ENCODE measurements at regions not wholly inside any gene's neighbourhood (a gene's known extent, or its start where the extent isn't known, plus 50 kb on each side); places are given as distances from the start of the nearest gene placed in this dataset.

- peaks cover 0 to 24% (median 0%) of the 10 kb centered on the region in 8 donors for H3K9me3 ChIP-seq
- WGBS, 5 donors: 76 to 94% (median 85%) methylated on average over 12 of the region's 12 CpGs
- H3K36me3 ChIP-seq: no peaks in the 10 kb centered on the region
- TF ChIP-seq CTCF (IDR thresholded peaks at IDR 0.05 in 8 of 11, conservative IDR thresholded peaks at IDR 0.05 in 3 of 11): no peak
- no peak for TF ChIP-seq POLR2A (IDR thresholded peaks at IDR 0.05)
- no peak for TF ChIP-seq POLR2AphosphoS5 (IDR thresholded peaks at IDR 0.05)
- DNase-seq: no peak
- peaks cover 0 to 49% (median 7%) of the 10 kb centered on the region in 7 donors for H3K27me3 ChIP-seq (replicated peaks in 1 of 7)
- H3K4me3 ChIP-seq: no peak overlapping the region
- H3K27ac ChIP-seq: no peak overlapping the region
- no peaks in the 10 kb centered on the region for H3K4me1 ChIP-seq
- intact Hi-C loops (cut with DNase I; ENCODE audit: low total_unique reads): loop anchor here (10.0 kb wide), 1 partner anchor 75 kb away; no protein-coding TSS in a partner anchor
Observed at GRCh38 chr20:56809668-56810067, 180.6 kb downstream of the TFAP2C start.

GRCh38 chr20:56810141-56810540 is 181.0 kb downstream of the TFAP2C start:
- H3K27ac ChIP-seq: no peak overlapping the region
- H3K36me3 ChIP-seq: no peaks in the 10 kb centered on the region
- TF ChIP-seq POLR2A (IDR thresholded peaks at IDR 0.05): no peak
- TF ChIP-seq CTCF (IDR thresholded peaks at IDR 0.05 in 8 of 11, conservative IDR thresholded peaks at IDR 0.05 in 3 of 11): no peak
- DNase-seq: no peak
- H3K4me1 ChIP-seq: no peaks in the 10 kb centered on the region
- no peak overlapping the region for H3K4me3 ChIP-seq
- peaks cover 0 to 24% (median 0%) of the 10 kb centered on the region in 8 donors for H3K9me3 ChIP-seq
- intact Hi-C loops (cut with DNase I; ENCODE audit: low total_unique reads): no loop called here
- H3K27me3 ChIP-seq (replicated peaks in 1 of 7): peaks cover 0 to 54% (median 7%) of the 10 kb centered on the region in 7 donors
- WGBS, 5 donors: 70 to 80% (median 73%) methylated on average over 6 of the region's 6 CpGs

GRCh38 chr20:56815796-56816195 is 186.7 kb downstream of the TFAP2C start:
- peaks cover 0 to 17% (median 2%) of the 10 kb centered on the region in 8 donors for H3K9me3 ChIP-seq
- intact Hi-C loops (cut with DNase I; ENCODE audit: low total_unique reads): no loop called here
- no peak overlapping the region for H3K27ac ChIP-seq
- no peaks in the 10 kb centered on the region for H3K36me3 ChIP-seq
- 66 to 81% (median 69%) methylated on average over 6 of the region's 6 CpGs for WGBS, 5 donors
- H3K4me3 ChIP-seq: no peak overlapping the region
- H3K27me3 ChIP-seq (replicated peaks in 1 of 7): peaks cover 0 to 23% (median 0%) of the 10 kb centered on the region in 7 donors
- TF ChIP-seq POLR2A (IDR thresholded peaks at IDR 0.05): no peak
- TF ChIP-seq POLR2AphosphoS5 (IDR thresholded peaks at IDR 0.05): no peak
- no peak for TF ChIP-seq CTCF (IDR thresholded peaks at IDR 0.05 in 8 of 11, conservative IDR thresholded peaks at IDR 0.05 in 3 of 11)
- H3K4me1 ChIP-seq: no peaks in the 10 kb centered on the region
- DNase-seq: no peak

GRCh38 chr20:56816349-56816748 is 187.2 kb downstream of the TFAP2C start:
- DNase-seq: no peak
- Histone ChIP-seq H3K27me3 (replicated peaks in 1 of 7) (peaks cover 0 to 23% (median 0%) of the 10 kb centered on the region in 7 donors), H3K27ac (no peak overlapping the region), H3K4me1 (no peaks in the 10 kb centered on the region), H3K36me3 (no peaks in the 10 kb centered on the region), H3K9me3 (peaks cover 0 to 17% (median 2%) of the 10 kb centered on the region in 8 donors), H3K4me3 (no peak overlapping the region)
- TF ChIP-seq POLR2A (IDR thresholded peaks at IDR 0.05): no peak
- no peak for TF ChIP-seq CTCF (IDR thresholded peaks at IDR 0.05 in 8 of 11, conservative IDR thresholded peaks at IDR 0.05 in 3 of 11)
- no peak for TF ChIP-seq POLR2AphosphoS5 (IDR thresholded peaks at IDR 0.05)
- WGBS, 5 donors: 50 to 71% (median 61%) methylated on average over 7 of the region's 7 CpGs
- intact Hi-C loops (cut with DNase I; ENCODE audit: low total_unique reads): no loop called here
